ENCODE measurements at regions not wholly inside any gene's neighbourhood (a gene's known extent, or its start where the extent isn't known, plus 50 kb on each side); places are given as distances from the start of the nearest gene placed in this dataset.

DNA sequence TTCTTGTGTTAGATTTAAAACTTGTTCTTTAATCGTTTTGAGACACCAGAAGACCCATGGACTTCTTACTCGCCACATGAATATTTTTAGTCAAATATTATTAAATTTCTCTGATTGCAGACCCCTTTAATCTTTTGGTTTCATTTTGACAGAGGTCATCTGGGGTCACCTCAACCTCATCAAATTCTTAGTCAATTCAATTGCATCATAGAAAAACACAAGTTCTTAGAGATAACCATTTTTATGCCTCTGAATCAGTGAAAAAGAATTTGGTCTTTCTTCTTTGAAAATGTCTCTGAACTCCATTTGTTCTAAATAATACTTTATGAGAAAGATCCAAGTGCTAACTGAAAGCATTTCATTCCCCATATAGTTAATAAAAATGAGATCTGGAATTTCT lies 55.2 kb upstream of the CBLN4 start:
- DNase-seq: no peak

- DNase-seq: no peak
These were observed 63.7 kb upstream of the CBLN4 start for GRCh38 chr20:56069016-56069415.

GRCh38 chr20:56072165-56072564 lies 66.8 kb upstream of the CBLN4 start:
- no peak for DNase-seq

GRCh38 chr20:56088375-56088774 lies 83.1 kb upstream of the CBLN4 start:
- no peak for DNase-seq

DNA sequence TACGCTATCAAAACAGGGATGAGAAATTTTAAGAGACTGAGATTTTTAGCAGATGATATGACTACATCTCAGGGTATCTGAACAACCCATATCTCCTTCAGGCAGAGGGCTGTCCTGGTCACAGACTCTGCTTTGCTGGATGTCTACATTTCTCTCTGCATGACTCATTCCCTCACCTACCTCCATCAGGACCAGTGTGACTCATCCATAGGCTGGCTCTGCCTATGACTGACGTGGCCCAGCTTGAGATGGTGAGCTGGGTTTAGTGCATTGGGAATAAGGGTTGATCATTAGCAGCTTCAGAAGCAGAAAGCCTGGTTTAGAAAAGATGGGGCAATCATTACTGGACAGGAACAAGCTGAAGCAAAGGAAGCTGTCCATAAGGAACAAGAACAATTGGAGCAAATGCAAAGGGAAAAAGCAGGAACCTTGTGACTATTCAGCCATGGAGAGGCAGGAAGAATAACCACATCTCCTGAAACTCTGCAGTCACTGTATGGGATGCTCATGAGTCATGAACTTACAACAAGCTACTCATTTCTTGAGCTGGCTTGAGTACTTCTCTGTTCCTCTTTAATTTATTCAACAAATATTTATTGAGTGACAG lies 86.4 kb upstream of the CBLN4 start:
- DNase-seq: no peak

- DNase-seq: no peak
These were observed 88.9 kb upstream of the CBLN4 start for GRCh38 chr20:56094228-56094627.

- no peak for DNase-seq
These were observed 93.7 kb upstream of the CBLN4 start for GRCh38 chr20:56098981-56099500.

DNA sequence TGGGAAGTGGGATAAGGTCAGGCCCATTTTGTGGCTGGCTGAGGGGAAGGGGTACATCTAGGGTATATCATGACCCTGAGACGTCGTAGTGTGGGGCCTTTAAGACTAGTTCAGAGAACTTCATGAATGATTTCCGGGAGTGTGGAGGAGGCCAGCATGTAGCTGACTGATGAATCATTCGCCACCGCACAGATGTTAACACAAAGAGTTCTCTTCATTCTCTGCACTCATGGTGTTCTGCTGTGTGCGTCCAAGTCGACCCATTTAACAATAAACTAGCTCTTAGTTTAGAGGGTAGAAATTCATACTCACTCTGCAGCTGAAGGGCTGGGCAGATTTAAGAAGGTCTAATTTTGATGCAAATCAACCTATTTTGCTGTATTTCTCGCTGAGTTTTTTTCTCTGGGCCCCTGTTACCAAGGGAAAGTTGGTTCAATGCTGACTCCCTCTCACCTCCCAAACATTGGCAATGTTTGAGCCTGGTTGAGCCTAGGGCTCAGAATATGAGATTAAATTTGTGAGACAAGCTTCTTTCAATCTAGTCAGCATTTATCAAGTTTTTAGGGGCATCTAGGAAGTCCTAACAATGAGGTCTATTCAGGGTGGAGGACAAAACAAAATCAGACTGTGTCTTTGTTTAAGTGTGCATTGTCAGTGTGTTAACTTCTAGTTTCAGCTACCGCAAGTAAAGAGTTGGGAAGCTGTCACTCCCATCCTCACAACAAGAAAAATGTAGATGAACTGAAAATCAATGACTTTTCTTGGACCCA lies 106.8 kb upstream of the CBLN4 start:
- DNase-seq: no peak

DNA sequence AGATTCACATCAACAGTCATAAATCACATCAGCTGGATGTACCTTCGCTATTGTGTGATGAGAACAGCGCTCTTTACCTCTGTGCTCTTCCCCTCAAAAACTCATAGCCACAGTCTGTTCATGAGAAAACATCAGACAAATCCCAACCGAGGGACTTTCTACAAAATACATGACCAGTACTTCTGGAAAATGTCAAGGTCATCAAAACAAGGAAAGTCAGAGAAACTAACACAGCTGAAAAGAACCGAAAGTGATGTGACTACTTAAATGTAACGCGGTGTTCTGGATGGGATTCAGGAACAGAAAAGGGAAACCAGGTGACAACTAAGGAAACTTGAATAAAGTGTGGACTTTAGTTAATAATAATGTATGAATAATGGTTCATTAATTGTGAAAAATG lies 112.0 kb upstream of the CBLN4 start:
- DNase-seq: no peak

GRCh38 chr20:56121850-56122249 lies 116.5 kb upstream of the CBLN4 start:
- no peak for DNase-seq

- DNase-seq: no peak
These were observed 104.8 kb upstream of the MC3R start for GRCh38 chr20:56143759-56144158.

DNA sequence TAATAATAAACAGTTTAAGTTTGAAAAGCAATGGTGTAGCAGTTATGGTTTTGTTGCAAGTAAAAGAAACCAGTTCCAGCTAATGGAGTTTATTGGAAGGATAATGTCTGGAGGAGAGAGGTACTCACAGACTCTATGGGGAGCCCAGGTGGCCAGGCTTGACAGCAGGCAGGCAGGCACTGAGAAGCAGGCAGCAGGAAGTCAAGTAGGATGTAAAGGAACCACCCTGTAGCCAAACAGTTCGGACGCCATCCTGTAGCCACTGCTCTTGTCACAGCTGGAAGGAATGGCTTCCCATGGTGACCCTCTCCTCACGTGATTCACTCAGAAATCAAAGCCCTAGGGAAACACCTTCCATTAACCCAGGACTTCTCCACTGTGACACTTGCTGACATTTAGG lies 96.7 kb upstream of the MC3R start:
- DNase-seq: no peak

DNA sequence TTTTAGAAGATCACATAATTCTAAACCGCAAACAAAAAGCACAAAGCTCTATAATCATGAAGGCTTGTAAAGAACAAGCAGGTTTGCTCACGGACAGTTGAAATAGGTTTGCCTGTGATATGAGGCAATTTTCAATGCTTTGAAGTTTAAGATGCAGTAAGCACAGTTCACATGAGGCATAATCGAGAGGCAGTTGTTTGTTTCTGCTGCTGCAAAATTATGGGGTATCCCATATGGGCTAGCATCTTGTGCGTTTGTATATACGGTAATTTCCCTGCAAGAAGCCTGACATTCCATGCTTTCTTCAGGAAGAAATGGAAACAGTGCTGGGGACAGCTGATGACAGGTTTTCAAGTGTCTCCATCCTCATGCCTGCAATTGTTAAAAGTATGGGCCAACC lies 94.6 kb upstream of the MC3R start:
- no peak for DNase-seq

DNA sequence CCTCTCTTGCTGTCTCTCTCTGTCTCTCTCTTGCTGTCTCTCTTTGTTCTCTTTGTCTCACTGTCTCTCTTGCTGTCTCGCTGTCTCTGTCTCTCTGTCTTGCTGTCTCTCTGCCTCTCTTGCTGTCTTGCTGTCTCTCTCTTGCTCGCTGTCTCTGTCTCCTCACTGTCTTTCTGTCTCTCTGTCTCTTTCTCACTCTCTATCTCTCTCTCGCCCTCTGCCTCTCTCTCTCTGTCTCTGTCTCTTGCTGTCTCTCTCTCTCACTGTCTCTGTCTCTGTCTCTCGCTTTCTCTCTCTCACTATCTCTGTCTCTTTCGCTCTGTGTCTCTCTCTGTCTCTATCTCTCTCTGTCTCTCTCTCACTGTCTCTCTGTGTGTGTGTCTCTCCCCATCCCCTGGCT lies 92.9 kb upstream of the MC3R start:
- no peak for DNase-seq

- no peak for DNase-seq
These were observed 90.9 kb upstream of the MC3R start for GRCh38 chr20:56157530-56158203.

- no peak for DNase-seq
These were observed 90.0 kb upstream of the MC3R start for GRCh38 chr20:56158489-56158888.

GRCh38 chr20:56160956-56161355 lies 87.6 kb upstream of the MC3R start:
- DNase-seq: no peak

DNA sequence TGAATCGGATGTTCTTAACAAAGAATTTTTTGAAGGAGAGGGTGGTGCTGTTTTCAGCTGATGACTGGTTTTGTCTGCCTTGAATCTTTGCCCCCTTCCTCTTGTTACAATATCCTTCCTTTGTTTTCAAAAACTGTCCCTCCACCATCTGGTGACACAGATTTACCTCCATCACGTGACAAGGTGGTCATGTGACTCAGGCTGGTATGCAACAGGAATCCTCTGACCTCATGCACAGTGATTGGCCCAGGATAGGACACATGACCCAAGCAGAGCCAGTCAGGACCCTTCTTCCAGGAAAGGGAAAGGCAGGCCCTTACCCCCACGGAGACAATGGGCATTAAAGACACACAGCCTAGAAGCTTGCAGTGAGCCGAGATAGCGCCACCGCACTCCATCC lies 84.7 kb upstream of the MC3R start:
- DNase-seq: no peak

DNA sequence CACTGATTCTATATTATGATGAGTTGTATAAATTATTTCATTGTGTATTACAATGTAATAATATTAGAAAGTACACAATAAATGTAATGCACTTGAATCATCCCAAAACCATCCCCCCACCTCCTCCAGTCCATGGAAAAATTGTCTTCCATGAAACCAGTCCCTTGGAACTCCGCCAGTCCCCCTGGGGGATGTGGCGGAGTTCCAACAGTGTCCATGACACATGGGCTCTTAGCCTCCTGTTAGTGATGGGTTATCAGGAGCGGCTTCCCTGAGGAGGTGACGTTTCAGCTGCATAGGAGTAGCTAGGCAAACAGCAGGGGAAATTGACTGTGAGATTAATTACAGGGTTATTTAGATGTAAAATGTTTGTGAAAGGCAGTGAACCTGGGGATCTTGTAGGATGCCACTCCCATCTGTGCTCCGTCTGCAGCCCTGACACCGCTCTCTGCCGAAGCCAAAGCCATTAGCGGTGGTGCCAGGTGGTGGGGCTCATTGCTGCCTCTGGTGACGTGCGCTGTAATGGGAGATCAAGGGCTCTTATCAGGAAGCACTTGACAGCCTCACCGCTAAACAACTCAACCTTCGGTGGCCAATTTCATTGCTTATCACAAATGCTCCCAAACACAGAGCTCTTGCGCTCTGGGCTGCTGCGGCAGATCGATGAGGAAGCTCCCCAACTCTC lies 81.6 kb upstream of the MC3R start:
- DNase-seq: no peak

DNA sequence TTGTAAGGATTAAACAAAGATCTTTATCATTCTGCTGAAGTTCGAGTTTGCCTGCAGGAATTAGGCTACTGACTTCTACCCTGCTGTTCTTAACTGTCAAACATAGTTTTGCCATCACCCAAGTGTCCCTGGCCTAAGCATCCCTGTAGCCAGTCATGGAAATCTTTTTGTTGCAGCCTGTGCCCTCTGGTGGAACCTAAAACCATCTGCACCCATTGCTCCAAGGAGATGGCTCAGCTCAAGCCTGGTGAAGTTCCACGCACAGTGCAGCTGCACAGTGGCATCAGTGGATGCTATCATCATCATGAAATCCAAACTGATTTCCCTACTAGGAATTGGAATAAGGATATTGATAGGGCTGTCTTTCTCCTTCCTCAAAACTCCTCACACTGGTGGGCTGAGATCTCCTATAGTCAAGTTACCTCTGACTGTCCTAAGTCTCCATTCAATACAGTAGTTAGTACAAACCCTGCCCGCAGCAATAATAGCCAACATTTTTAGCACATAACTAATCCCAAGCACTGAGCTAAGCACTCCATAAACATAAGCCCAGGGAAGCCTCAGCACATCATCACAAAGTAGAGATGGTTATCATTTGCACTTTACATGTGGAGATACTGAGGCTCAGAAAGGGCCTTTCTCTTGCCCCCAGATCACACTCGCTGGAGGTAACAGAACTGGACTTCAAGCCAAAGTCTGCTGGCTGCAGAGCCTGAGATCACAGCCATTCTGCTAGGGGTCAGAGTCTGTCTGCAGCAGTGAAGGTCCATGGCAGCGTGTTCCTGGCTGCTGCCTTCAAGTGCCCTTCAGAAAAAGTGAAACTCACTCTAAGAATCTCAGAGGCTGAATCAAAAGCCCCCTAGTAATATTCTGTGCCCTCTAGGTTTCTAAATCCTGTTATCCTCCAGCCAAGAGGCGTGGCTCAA lies 77.2 kb upstream of the MC3R start:
- DNase-seq: no peak

DNA sequence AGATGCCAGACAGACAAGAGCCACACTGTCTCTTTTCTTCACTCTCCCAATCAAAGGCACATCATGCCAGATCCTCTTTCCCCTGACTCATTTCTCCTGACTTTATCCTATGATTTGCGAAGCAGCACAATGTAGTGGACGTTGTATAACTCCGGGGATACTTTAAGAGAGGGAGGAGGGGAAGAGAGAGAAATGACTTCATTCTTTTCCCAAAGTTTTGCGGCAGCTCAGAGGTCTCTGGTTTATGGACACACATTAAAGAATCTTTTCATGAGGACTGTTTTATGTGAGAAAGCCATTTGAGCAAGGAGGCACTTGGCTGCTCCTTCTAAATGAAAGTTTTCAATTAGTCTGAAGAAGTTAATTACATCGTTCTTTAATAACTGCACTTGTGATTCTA lies 75.1 kb upstream of the MC3R start:
- DNase-seq: no peak

DNA sequence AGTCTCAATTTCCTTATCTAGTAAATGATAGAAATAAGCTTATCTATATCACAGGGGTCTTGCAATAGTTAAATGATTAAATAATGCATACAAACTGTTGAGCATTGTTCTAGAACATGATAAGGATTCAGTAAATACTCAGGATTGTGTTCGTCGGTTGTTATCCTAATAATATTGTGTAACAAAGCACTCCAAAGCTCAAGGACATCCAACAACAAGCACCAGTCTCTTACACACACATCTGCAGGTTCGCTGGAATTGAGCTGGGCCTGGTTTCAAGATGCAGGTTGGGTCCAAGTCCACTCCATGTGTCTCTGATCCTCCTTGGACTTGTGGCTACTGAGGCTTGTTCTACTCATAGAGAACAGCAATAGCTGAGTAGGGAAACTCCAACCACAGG lies 74.1 kb upstream of the MC3R start:
- DNase-seq: no peak
